ENCODE measurements at regions not wholly inside any gene's neighbourhood (a gene's known extent, or its start where the extent isn't known, plus 50 kb on each side); places are given as distances from the start of the nearest gene placed in this dataset.

- TF ChIP-seq POLR2A (IDR thresholded peaks at IDR 0.05; ENCODE audit: low read depth, low read length) (no peak), TAF1 (IDR thresholded peaks at IDR 0.05; ENCODE audit: low read depth, low read length) (no peak), POLR2AphosphoS5 (IDR thresholded peaks at IDR 0.05; ENCODE audit: low read depth, low read length) (no peak), PAX5 (IDR thresholded peaks at IDR 0.05; ENCODE audit: insufficient read depth, low read length, severe bottlenecking) (no peak), POU2F2 (IDR thresholded peaks at IDR 0.05; ENCODE audit: low read depth, low read length) (no peak), SPI1 (IDR thresholded peaks at IDR 0.05; ENCODE audit: low read depth, low read length) (no peak)
Observed at GRCh38 chr15:95816591-95816990, 513.9 kb upstream of the NR2F2 start.

All from GM12891 (cell line).